HepG2 (cell line): ENCODE measurements at regions not wholly inside any gene's neighbourhood (a gene's known extent, or its start where the extent isn't known, plus 50 kb on each side); places are given as distances from the start of the nearest gene placed in this dataset.

Experiments
- ATAC-seq: fragments of 200-7000 bp; cut with Tn5 transposase; 3 replicates; pipeline ENCODE4 v1.9.1; 2020; ENCODE audit warnings: mild to moderate bottlenecking, moderate library complexity
- BruUV-seq: library from RNA; stranded (reverse); fragments of 400-500 nt; replicated peaks from 2 replicates; lab custom pipeline; 2021; lab: Mats Ljungman, UMichigan
- CTCF ChIA-PET: fragments of 300-600 bp; formaldehyde crosslinking; extraction: SDS; loops from one replicate; lab custom pipeline; 2021; ENCODE audit warnings: low total read pairs, inconsistent platforms, low intra/inter-chr PET ratio; lab: Yijun Ruan, JAX
- POLR2A ChIA-PET: fragments of 350-600 bp; sonication (Branson Sonifier 250); formaldehyde crosslinking; loops from one replicate; lab custom pipeline; 2020; ENCODE audit warnings: antibody characterized with exemption, inconsistent platforms; lab: Yijun Ruan, JAX
- DNase-seq: peaks from one replicate; pipeline ENCODE4 v3.0.0-alpha.2; 2015; ENCODE audit warnings: low spot score
- FAIRE-seq: peaks from 3 replicates; lab custom pipeline; 2011; peaks lifted over from hg19 to GRCh38; lab: Jason Lieb, UNC
- H2AFZ ChIP-seq: one replicate; pipeline ENCODE4 v1.6.1; 2011; ENCODE audit warnings: low read length, inconsistent platforms
- H3K27ac ChIP-seq: fragments of 300-600 bp; 3 replicates; pipeline ENCODE4 v1.8.0; 2011; ENCODE audit warnings: mixed run types, mild to moderate bottlenecking, mixed read lengths, low read length, inconsistent platforms; ENCODE audit not compliant: insufficient read depth; ENCODE audit errors: extremely low read length
- H3K27me3 ChIP-seq, 2 experiments: fragments of 200-600 bp in 1 of 2; 2 replicates in 1 of 2; 3 replicates in 1 of 2; pipeline versions ENCODE4 v1.6.0 to v1.8.0; 2011; ENCODE audit warnings: low read length in 2 of 2, mild to moderate bottlenecking in 2 of 2, moderate library complexity in 2 of 2, inconsistent platforms in 1 of 2; ENCODE audit not compliant: insufficient read depth in 2 of 2, control insufficient read depth in 1 of 2
- H3K36me3 ChIP-seq, 2 experiments: fragments of 200-600 bp in 1 of 2; replicated peaks in 1 of 2; 2 replicates in 1 of 2; 3 replicates in 1 of 2; pipeline versions ENCODE4 v1.5.1 to v1.8.0; 2011; ENCODE audit warnings: low read length in 2 of 2, inconsistent platforms in 1 of 2; ENCODE audit not compliant: insufficient read depth in 2 of 2, control insufficient read depth in 1 of 2
- H3K4me1 ChIP-seq: 2 replicates; pipeline ENCODE4 v1.5.1; 2012; ENCODE audit warnings: low read length, inconsistent platforms; ENCODE audit not compliant: insufficient read depth
- H3K4me2 ChIP-seq: 2 replicates; pipeline ENCODE4 v1.6.0; 2011; ENCODE audit warnings: low read depth, low read length, inconsistent platforms
- H3K4me3 ChIP-seq, 3 experiments: fragments of 200-600 bp in 1 of 3; sonication (generic), shearing (Covaris generic) in 1 of 3; replicated peaks in 1 of 3; 2 replicates each; pipeline ENCODE4 v1.5.1; 2011 to 2016; ENCODE audit warnings: low read length in 3 of 3, inconsistent platforms in 2 of 3, low read depth in 2 of 3, mild to moderate bottlenecking in 2 of 3, control low read depth in 1 of 3, mixed read lengths in 1 of 3; ENCODE audit not compliant: insufficient read depth in 1 of 3
- H3K79me2 ChIP-seq: one replicate; pipeline ENCODE4 v1.6.1; 2011; ENCODE audit warnings: low read length, inconsistent platforms; ENCODE audit not compliant: insufficient read depth
- H3K9ac ChIP-seq: 2 replicates; pipeline ENCODE4 v1.6.0; 2011; ENCODE audit warnings: mild to moderate bottlenecking, low read depth, low read length, inconsistent platforms; ENCODE audit not compliant: insufficient read depth
- H3K9me3 ChIP-seq: 2 replicates; pipeline ENCODE4 v1.5.1; 2012; ENCODE audit warnings: mild to moderate bottlenecking, low read length
- H4K20me1 ChIP-seq: 2 replicates; pipeline ENCODE4 v1.6.0; 2011; ENCODE audit warnings: inconsistent platforms, mild to moderate bottlenecking, low read length, moderate library complexity; ENCODE audit not compliant: insufficient read depth
- ATF7 ChIP-seq, 2 experiments: fragments of 450-650 bp in 1 of 2; sonication (generic) in 1 of 2; formaldehyde crosslinking in 1 of 2; IDR thresholded peaks; 2 replicates each; pipeline versions ENCODE4 v1.4.0 to v1.6.1; 2016 to 2020; ENCODE audit warnings: antibody characterized with exemption in 1 of 2, mild to moderate bottlenecking in 1 of 2, missing genetic modification reagents in 1 of 2
- DPF2 ChIP-seq: sonication (generic); formaldehyde crosslinking; IDR thresholded peaks from 2 replicates; pipeline ENCODE4 v1.4.0; 2020; ENCODE audit warnings: mild to moderate bottlenecking, low read depth, missing genetic modification reagents, borderline replicate concordance
- HES4 ChIP-seq: sonication (generic); formaldehyde crosslinking; IDR thresholded peaks from 2 replicates; pipeline ENCODE4 v1.9.0; 2021; ENCODE audit warnings: mild to moderate bottlenecking, missing genetic modification reagents, borderline replicate concordance
- MATR3 ChIP-seq: sonication (generic); formaldehyde crosslinking; IDR thresholded peaks from 2 replicates; pipeline ENCODE4 v1.4.0; 2020; ENCODE audit warnings: missing genetic modification reagents
- MIER3 ChIP-seq: IDR thresholded peaks from 2 replicates; pipeline ENCODE4 v1.6.1; 2016; ENCODE audit warnings: missing compliant biosample characterization, borderline replicate concordance
- ONECUT2 ChIP-seq: sonication (generic); formaldehyde crosslinking; IDR thresholded peaks from 2 replicates; pipeline ENCODE4 v1.4.0; 2020; ENCODE audit warnings: missing genetic modification reagents
- PHB2 ChIP-seq: fragments of 450-650 bp; IDR thresholded peaks from 2 replicates; pipeline ENCODE4 v1.6.1; 2018; ENCODE audit not compliant: partially characterized antibody
- RCOR2 ChIP-seq: IDR thresholded peaks from 2 replicates; pipeline ENCODE4 v1.6.1; 2016; ENCODE audit warnings: missing biosample characterization, missing genetic modification reagents
- SP2 ChIP-seq: sonication (generic); formaldehyde crosslinking; IDR thresholded peaks from 2 replicates; pipeline ENCODE4 v1.5.1; 2020; ENCODE audit warnings: mild to moderate bottlenecking, missing genetic modification reagents
- ZFX ChIP-seq: sonication (generic); formaldehyde crosslinking; IDR thresholded peaks from 2 replicates; pipeline ENCODE4 v1.4.0; 2020; ENCODE audit warnings: mild to moderate bottlenecking, low read depth, missing genetic modification reagents, moderate library complexity
- ZNF121 ChIP-seq: sonication (generic); formaldehyde crosslinking; IDR thresholded peaks from 2 replicates; pipeline ENCODE4 v1.5.0; 2020; ENCODE audit warnings: mild to moderate bottlenecking, missing genetic modification reagents
- ZNF225 ChIP-seq: sonication (generic); formaldehyde crosslinking; IDR thresholded peaks from 2 replicates; pipeline ENCODE4 v1.4.0; 2020; ENCODE audit warnings: mild to moderate bottlenecking, missing genetic modification reagents
- ZNF598 ChIP-seq: sonication (generic); formaldehyde crosslinking; IDR thresholded peaks from 2 replicates; pipeline ENCODE4 v1.5.1; 2020; ENCODE audit warnings: mild to moderate bottlenecking, missing genetic modification reagents, borderline replicate concordance
- WGBS: methylation state at CpG from one replicate; pipeline ENCODE4 v1.1.6; 2017; ENCODE audit warnings: low lambda C conversion rate; 5-methylcytosine and 5-hydroxymethylcytosine counted together
- in situ Hi-C: cut with HindIII; loops from 2 replicates; pipeline ENCODE4 v1.10.0; 2017; ENCODE audit warnings: low pct_unique_long_range_greater_than_20kb; ENCODE audit not compliant: extremely low pct_ligation_motif_present
- intact Hi-C: fragments of 100-400 bp; cut with micrococcal nuclease; formaldehyde crosslinking; loops from one replicate; pipeline ENCODE4 v1.10.0; 2022; ENCODE audit not compliant: unreplicated experiment

DNA sequence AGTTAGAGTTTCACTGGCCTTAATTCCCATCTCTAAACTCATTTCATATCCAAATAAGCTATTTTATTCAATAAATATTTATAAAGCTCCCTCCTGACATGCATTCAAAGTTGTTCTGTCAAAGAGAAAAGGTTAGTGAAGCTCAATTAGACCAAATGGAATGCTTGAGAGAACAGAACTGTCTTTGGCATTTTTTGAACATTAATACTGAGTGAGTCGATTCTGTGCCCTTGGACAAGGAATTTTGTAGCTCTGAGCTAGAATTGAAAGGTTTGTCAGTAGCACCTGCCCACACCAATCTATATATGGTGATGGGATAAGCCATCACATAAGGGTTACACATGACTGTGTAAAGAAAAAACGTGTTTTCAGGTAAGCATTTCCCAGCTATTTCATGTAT, 631.2 kb upstream of the CCNG1 start (continued):
- TF ChIP-seq MIER3 (CRISPR knock-in tag) (no peak), ZFX (no peak), ZNF121 (CRISPR knock-in tag) (no peak)
- TF ChIP-seq, all 625 proteins: peak for 0

DNA sequence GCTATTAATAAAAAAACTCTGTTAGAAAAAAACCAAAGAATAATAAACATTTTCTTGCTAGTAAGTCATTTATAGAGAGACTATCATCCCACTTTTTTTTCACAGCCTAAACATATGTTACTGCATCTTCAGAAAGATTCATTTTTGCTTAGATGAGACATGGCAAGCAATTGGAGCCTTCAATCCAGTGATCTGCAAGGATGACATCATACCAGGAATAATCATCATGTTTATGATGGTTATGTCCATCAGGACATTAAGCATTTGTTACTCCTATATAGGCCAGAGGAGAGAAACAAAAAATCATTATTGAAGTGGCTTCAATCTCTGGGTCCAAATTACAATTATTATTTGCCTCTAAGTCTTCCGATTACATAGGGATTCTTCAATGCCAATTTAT, 626.3 kb upstream of the CCNG1 start:
- Histone ChIP-seq H3K4me2 (no peak overlapping the region), H2AFZ (no peak overlapping the region), H3K27ac (no peak overlapping the region)
- TF ChIP-seq MATR3 (CRISPR knock-in tag) (no peak), SP2 (CRISPR knock-in tag) (no peak), ATF7 (IDR thresholded peaks at IDR 0.05) (peak; percentile 69), ATF7 (CRISPR knock-in tag; IDR thresholded peaks at IDR 0.05) (no peak), PHB2 (no peak), DPF2 (no peak)
- TF ChIP-seq, all 625 proteins: peak for 1
- Histone ChIP-seq H3K27me3 (no peaks in the 10 kb centered on the region; a peak in 1 of 5 replicates), H3K36me3 (no peaks in the 10 kb centered on the region), H3K79me2 (no peaks in the 10 kb centered on the region), H3K9ac (no peak overlapping the region), H4K20me1 (no peaks in the 10 kb centered on the region), H3K4me1 (no peaks in the 10 kb centered on the region), H3K4me3 (no peak overlapping the region), H3K9me3 (peaks cover 81% of the 10 kb centered on the region)
- in situ Hi-C loops (no loop called here), intact Hi-C loops (no loop called here)
- ATAC-seq = no peak
- CTCF ChIA-PET = no interaction called here
- no peak for DNase-seq
- BruUV-seq = no TSS peak
- POLR2A ChIA-PET = no interaction called here
- WGBS = 3% methylated on average over 1 of the region's 1 CpG
- FAIRE-seq = no peak

DNA sequence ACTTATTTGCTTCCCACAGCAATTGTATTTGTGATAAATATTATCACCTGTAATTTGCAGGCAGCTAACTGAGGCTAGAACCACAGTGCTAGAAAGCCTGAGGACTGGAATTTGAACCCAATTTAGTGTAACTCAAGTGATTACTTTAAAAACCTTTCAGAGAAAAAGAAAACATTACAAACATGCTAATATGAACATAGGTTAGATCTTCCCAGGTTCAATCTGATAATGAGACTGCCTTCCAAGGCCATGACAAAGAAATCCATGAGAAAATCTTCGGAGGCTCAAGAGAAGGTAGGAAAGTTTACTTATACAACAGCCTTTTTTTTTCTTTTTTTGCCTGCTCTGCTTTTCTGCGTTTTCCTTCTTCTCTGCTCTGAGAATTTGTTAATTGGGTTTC, 620.6 kb upstream of the CCNG1 start:
- H4K20me1 ChIP-seq = no peaks in the 10 kb centered on the region
- H3K4me2 ChIP-seq = no peak overlapping the region

More for the DNA sequence above, 620.6 kb upstream of the CCNG1 start:
- ATAC-seq (no peak), DNase-seq (no peak), FAIRE-seq (no peak)
- 0% methylated on average over 2 of the region's 2 CpGs for WGBS
- no peak overlapping the region for H3K4me3 ChIP-seq
- no peak overlapping the region for H2AFZ ChIP-seq
- BruUV-seq = no TSS peak
- POLR2A ChIA-PET = no interaction called here
- in situ Hi-C loops = no loop called here
- peaks cover 93% of the 10 kb centered on the region for H3K9me3 ChIP-seq
- H3K36me3 ChIP-seq = no peaks in the 10 kb centered on the region
- H3K9ac ChIP-seq = no peak overlapping the region
- H3K27me3 ChIP-seq = no peaks in the 10 kb centered on the region
- no peak overlapping the region for H3K27ac ChIP-seq
- no peak for TF ChIP-seq ZNF598
- no peak for TF ChIP-seq ONECUT2 (CRISPR knock-in tag)
- no peak for TF ChIP-seq RCOR2 (CRISPR knock-in tag)
- TF ChIP-seq ZNF225 (CRISPR knock-in tag) = no peak
- no peak for TF ChIP-seq HES4 (CRISPR knock-in tag)
- TF ChIP-seq, all 625 proteins: peak for 0
- intact Hi-C loops = no loop called here
- Histone ChIP-seq H3K79me2 (no peaks in the 10 kb centered on the region), H3K4me1 (no peaks in the 10 kb centered on the region)
- CTCF ChIA-PET = no interaction called here
